HG03442 (cell line): ENCODE measurements at regions not wholly inside any gene's neighbourhood (a gene's known extent, or its start where the extent isn't known, plus 50 kb on each side); places are given as distances from the start of the nearest gene placed in this dataset.

Source experiments
- ATAC-seq: cut with Tn5 transposase; IDR thresholded peaks from one replicate; pipeline ENCODE4 v1.9.1; 2021; ENCODE audit warnings: mild to moderate bottlenecking, moderate library complexity; ENCODE audit not compliant: unreplicated experiment

DNA sequence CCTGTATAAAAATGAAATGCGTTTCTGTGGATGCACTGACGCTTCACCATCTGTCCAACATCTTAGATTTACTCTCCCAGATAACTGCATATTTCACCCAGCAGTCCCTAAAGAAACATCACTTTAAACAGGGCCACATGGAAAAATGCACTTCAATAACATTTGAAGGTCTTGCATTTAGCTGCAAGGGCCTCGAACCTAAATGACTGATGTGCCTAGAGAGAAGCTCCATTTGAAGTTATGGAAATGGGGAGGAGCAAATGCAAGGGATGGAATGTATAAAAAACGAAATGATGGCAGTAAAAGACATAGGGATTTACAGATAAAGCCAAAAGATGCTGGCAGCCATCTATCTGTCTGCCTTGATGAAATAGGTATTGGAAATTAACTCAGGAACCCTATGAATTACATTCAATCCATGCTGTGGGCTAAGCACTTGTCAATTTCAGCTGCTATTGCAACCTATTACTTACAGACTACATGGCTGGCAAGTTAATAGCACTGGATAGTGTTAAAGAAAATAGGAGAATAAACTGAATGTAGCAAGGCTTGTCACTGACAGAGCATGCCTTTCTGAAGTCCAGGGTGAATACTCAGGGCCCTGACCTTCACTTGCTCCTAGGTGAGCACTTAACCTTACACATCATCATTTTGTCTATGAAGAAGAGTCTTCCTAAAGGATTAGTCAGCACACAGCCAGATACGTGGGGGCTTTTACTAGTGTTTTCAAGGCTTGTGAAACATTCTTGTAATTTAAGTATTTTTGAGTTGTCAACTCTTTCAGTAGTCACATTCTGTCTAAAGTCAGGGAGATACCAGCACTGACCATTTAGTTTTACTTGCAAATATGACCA is 963.4 kb downstream of the PCDH17 start:
- ATAC-seq = no peak

DNA sequence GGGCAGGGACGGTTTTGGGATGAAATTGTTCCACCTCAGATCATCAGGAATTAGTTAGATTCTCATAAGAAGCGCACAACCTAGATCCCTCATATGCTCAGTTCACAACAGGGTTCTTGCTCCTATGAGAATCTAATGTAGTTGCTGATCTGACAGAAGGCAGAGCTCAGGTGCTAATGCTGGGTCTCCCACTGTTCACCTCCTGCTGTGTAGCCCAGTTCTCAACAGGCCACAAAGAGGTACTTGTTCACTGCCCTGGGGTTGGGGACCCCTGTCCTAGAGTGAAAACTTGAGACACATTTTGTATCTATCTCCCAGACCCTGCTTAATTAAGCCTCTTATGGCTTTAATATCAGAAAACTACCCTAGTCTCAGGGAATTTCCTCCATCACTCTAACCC is 966.0 kb downstream of the PCDH17 start:
- ATAC-seq = no peak

- no peak for ATAC-seq
Observed at GRCh38 chr13:58598241-58598640, 966.7 kb downstream of the PCDH17 start.

DNA sequence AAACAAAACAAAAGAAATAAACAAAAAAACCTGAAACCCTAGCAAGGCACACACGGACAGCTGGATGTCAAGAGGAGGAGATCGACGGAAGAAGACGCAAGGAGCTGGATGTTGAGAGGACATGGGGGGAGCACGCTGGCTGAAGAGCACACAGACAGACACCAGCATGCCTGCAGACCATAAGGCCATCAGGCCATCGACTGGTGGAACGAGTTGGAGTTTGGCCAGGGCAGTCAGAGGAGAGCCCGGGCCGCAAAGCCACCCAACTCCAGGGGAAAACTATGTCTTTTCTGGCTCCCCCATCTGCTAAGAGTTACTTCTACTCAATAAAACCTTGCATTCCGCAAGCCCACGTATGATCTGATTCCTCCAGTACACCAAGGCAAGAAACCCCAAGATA is 979.6 kb downstream of the PCDH17 start:
- ATAC-seq = no peak

DNA sequence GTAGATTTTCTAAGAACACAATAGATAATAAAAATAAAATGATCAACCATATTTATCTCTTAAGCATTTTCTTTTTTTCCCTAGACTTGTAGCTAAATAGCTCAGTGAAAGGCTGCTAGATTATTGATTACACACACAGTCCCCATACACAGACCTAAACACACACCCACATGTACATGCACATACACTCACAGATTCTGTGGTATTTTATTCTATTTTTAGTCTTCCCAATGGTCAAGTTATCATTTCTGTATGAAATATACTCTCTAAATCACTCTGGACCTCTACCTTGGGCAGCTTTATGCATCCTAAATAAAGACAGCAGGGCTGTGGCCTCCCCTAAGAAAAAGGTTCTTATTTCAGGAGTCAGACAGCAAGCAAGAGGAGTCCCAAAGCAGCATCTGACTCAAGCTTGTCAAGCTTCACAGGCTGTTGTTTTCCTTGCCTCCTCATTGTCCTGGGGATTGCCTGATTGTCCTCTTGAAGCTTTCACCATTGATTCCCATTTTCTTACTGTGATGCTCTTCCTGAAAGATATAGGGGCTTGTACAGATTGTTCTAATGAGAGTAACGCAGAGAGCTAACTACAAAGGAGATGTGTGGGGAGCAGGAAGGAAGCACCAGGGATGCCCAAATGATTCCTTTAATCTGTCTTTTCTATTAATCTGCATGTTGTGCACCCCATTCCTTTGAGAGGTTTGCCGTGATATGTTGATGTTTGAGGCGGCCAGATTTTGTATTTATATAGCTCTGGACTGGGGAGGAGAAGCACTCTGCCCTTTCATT is 986.5 kb downstream of the PCDH17 start:
- ATAC-seq = no peak

DNA sequence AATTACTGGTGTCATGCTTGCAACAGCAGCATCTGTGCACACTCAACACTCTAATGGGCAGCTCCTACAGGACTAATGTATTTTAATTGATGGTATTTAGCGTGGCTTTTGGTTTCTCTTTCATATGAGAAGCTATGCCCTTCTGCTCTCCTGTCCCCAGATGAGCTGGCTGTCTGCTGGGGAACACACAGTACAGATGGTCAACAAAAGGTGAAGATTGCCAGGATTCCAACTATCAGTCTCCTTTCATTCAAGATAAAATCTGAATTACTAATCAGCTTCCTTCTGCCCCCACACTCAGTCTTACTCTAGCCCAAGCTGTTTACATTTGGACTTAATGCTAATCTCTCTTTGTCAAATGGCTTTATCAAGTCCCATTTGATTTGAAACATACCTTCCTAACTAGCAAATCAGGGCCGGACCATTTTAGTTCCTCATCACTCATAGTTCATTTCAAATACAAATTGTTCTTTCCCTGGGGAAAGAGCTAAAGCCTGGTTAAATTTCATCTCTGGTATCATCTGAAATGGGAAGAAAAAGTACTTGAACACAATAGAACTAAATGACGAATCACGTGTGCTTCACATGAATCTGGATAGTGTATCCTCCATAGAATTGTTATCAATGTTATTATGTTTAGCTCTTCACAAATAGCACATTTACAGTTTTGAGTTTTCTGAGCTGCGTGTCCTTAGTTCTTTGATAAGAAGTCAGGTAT is 988.0 kb downstream of the PCDH17 start:
- no peak for ATAC-seq

- ATAC-seq = no peak
Observed at GRCh38 chr13:58620176-58620575, 988.6 kb downstream of the PCDH17 start.

DNA sequence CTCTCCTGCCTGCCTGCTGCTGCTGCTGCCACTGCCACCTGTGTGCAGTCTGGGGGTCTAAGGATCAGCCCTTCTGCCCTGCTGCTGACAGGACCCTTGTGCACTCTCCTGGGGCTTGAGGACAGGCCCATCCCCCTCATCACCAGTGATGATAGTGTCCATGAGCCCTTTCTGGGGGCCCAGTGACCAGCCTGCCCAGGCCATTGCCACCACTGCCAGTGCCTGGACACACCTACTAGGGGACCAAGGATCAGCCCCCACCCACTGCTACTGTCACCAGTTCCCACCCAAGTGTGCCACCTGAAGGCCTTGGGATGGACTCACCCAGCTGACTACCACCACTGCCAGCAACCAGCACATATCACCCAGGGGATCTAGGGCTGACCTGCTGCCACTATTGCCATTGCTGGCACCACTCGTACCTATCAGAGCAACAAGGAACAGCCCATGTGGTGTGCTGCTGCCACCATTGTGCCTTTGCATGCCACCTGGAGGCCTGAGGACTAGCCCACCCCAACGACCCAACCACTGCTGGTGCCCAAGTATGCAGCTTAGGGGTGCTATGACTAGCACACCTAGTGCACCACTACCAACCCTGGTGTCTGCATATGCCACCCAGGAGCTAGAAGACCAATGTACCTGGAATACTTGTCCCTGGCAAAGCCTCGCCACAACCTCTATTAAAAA is 994.3 kb downstream of the PCDH17 start:
- ATAC-seq = no peak

DNA sequence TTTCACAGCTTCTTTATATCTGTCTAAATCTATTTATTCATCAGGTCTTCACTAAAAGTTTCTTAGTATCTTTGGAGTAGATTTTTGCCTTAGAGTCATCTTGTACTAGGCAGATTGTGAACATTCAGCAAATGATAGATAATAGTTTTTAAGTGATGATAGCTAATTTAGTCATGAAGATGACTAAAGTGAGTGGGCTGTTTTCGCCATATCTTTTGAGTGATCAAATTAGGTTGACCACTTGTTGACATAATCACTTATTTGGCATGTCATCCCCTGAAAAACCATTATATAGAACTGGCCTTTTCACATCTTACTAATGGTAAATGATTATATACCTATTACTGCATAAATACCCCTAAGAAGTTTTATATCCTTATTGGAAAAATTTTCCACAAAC is 999.2 kb downstream of the PCDH17 start:
- ATAC-seq = no peak

GRCh38 chr13:58633226-58633625 is 1001.7 kb downstream of the PCDH17 start:
- ATAC-seq = no peak

- no peak for ATAC-seq
Observed at GRCh38 chr13:58655086-58655485, 1023.5 kb downstream of the PCDH17 start.

DNA sequence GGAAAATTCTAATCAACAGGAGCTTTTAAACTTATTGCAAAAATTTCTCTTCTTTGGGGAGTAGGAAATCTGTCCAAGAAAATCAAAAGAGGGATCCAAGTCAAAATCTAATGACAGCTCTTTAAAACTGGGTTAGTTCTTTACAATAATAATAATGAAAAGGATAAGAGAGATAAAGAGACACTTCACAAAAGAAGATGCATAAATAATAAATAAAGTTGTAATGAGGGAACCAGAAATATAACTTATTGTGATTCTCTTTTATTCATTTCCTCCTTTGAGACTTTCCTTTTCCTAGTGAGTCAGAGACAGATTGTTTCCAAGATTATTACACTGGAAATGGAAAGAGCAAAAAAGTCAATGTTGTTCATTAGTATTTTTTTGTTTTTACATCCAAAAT is 1029.3 kb downstream of the PCDH17 start:
- no peak for ATAC-seq

GRCh38 chr13:58666331-58666730 is 1034.8 kb downstream of the PCDH17 start:
- ATAC-seq = no peak

GRCh38 chr13:58667096-58667495 is 1035.6 kb downstream of the PCDH17 start:
- no peak for ATAC-seq

DNA sequence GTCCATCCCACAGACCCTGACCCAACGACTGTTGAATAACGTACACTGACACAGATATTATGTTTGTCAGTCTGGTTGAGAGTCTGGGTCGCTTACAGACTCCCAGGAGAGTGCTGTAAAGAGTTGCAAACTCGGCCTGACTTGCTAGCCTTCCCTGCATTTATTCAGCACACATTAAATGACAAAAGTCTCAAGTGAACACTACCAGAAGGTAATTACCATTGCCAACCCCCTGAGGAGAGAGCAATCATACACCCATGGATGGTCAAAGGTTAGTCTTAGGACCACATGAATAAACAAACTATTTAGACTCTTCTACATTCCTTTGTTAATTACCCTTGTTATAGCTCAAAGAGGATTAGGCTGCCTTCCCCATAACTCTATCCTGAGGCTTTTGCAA is 1048.6 kb downstream of the PCDH17 start:
- no peak for ATAC-seq

DNA sequence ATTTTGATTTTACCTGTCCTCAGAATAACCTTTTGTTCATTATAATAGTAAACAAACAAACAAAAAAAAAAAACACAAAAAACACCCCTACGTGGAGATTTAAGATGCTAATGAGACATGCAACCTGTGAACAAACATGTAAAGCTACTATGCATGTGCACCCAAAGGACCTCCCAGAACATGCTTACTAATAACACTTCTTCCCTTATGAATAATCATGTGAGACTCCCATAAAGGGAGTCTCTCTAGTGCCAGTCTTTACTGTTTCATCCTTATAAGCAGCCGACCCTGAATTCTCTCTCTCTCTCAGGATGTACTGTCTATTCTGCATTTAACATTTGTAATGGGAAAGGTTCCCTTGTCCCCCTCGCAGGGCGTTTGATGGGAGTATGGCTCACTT is 1051.1 kb downstream of the PCDH17 start:
- ATAC-seq = no peak

- no peak for ATAC-seq
Observed at GRCh38 chr13:58687148-58687547, 1055.6 kb downstream of the PCDH17 start.

DNA sequence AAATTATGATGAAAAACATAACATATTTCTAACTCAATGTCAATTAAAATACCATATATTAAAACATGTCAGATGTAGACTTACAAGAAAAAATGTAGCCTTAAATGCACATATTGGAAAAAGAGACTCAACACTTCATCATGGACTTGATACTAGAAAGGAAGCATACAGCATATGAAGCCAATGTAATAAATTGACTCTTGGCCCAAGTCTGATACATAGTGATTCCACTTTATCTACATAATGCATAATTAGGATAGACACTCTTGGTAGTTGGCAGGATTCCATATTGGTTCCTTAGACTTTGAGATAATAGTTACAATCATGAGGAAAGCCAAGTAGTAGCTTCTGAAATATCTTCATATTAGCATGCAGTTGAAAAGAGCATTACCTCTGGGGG is 1067.0 kb downstream of the PCDH17 start:
- no peak for ATAC-seq

DNA sequence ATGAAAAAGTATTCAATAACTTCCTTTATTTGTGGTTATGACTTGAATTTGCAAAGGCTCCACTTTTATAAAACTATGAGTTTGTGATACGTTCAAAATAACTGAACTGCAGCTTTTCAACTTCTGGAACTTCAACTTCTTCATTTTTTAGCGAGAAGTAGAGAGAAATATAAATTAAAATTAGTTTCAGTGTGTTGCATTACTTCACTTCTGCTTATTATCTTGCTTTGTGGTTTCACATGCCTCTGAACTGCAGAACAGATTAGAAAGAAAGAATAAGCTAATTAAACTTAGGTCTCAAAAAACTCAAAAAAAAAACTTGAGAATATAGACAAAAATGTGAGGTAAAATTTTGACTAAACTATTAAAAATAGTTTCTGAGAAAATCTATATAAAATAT is 1073.4 kb downstream of the PCDH17 start:
- no peak for ATAC-seq

GRCh38 chr13:58706421-58706820 is 1074.9 kb downstream of the PCDH17 start:
- ATAC-seq = no peak

GRCh38 chr13:58712191-58712590 is 1080.6 kb downstream of the PCDH17 start:
- no peak for ATAC-seq
